HEK293 (cell line): ENCODE measurements at regions not wholly inside any gene's neighbourhood (a gene's known extent, or its start where the extent isn't known, plus 50 kb on each side); places are given as distances from the start of the nearest gene placed in this dataset.

Source experiments
- GLI4 ChIP-seq: fragments of 450-650 bp; formaldehyde crosslinking; IDR thresholded peaks from 2 replicates; pipeline ENCODE4 v1.5.1; 2016; ENCODE audit warnings: missing biosample characterization, missing genetic modification characterization
- KLF1 ChIP-seq: fragments of 450-650 bp; formaldehyde crosslinking; IDR thresholded peaks from 2 replicates; pipeline ENCODE4 v1.5.1; 2016; ENCODE audit warnings: missing biosample characterization, missing genetic modification characterization
- KLF10 ChIP-seq: fragments of 450-650 bp; IDR thresholded peaks from 2 replicates; pipeline ENCODE4 v1.5.1; 2018; ENCODE audit warnings: missing biosample characterization, mild to moderate bottlenecking, missing genetic modification characterization
- YY1 ChIP-seq: fragments of 450-650 bp; formaldehyde crosslinking; IDR thresholded peaks from 2 replicates; pipeline ENCODE4 v1.5.1; 2018; ENCODE audit warnings: missing biosample characterization, missing genetic modification characterization
- ZBTB1 ChIP-seq: fragments of 450-650 bp; formaldehyde crosslinking; IDR thresholded peaks from 2 replicates; pipeline ENCODE4 v1.5.1; 2016; ENCODE audit warnings: missing biosample characterization, missing genetic modification characterization
- ZNF157 ChIP-seq: fragments of 450-650 bp; formaldehyde crosslinking; IDR thresholded peaks from 2 replicates; pipeline ENCODE4 v1.5.1; 2016; ENCODE audit warnings: missing biosample characterization, missing genetic modification characterization
- ZNF23 ChIP-seq: fragments of 450-650 bp; formaldehyde crosslinking; IDR thresholded peaks from 2 replicates; pipeline ENCODE4 v1.5.1; 2016; ENCODE audit warnings: missing biosample characterization, missing genetic modification characterization, borderline replicate concordance
- ZNF239 ChIP-seq: fragments of 450-650 bp; formaldehyde crosslinking; IDR thresholded peaks from 2 replicates; pipeline ENCODE4 v1.5.1; 2016; ENCODE audit warnings: missing biosample characterization, missing genetic modification characterization
- ZNF76 ChIP-seq: fragments of 450-650 bp; formaldehyde crosslinking; IDR thresholded peaks from 2 replicates; pipeline ENCODE4; 2016; ENCODE audit warnings: low read depth, missing biosample characterization, missing genetic modification characterization, borderline replicate concordance
- TF ChIP-seq, protein P1 (sequence below): fragments of 450-650 bp; formaldehyde crosslinking; IDR thresholded peaks from 2 replicates; pipeline ENCODE4 v1.5.1; 2016; ENCODE audit warnings: missing biosample characterization, missing genetic modification characterization
- TF ChIP-seq, protein P2 (sequence below): fragments of 450-650 bp; formaldehyde crosslinking; IDR thresholded peaks from 2 replicates; pipeline ENCODE4 v1.5.1; 2016; ENCODE audit warnings: missing biosample characterization, missing genetic modification characterization

DNA sequence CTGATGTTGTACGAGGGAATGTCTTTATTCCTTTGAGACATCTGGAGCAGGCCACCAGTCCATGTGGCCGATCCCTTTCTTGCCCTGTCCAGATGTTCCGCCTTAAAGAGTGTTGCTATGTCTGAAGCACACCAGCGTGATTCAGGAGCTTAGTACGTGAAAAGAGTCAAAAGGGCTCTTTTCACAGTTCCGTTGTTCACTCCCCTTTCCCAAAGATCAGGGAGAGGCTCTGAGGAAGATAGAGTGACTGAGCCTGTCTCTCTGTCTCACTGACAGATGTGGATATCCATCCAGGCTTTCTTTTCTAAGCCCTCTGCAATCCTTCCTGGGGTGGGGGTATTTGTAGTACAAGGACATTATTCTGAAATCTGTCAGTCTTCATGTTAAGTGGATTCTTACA is 262.5 kb upstream of the LRTM1 start:
- TF ChIP-seq, protein P1, sequence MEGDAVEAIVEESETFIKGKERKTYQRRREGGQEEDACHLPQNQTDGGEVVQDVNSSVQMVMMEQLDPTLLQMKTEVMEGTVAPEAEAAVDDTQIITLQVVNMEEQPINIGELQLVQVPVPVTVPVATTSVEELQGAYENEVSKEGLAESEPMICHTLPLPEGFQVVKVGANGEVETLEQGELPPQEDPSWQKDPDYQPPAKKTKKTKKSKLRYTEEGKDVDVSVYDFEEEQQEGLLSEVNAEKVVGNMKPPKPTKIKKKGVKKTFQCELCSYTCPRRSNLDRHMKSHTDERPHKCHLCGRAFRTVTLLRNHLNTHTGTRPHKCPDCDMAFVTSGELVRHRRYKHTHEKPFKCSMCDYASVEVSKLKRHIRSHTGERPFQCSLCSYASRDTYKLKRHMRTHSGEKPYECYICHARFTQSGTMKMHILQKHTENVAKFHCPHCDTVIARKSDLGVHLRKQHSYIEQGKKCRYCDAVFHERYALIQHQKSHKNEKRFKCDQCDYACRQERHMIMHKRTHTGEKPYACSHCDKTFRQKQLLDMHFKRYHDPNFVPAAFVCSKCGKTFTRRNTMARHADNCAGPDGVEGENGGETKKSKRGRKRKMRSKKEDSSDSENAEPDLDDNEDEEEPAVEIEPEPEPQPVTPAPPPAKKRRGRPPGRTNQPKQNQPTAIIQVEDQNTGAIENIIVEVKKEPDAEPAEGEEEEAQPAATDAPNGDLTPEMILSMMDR (tag by site-specific recombination), result no peak
- TF ChIP-seq ZNF157 (no peak), GLI4 (tag by site-specific recombination) (no peak), KLF1 (tag by site-specific recombination) (no peak), ZNF239 (tag by site-specific recombination) (no peak), YY1 (tag by site-specific recombination) (no peak), ZBTB1 (tag by site-specific recombination) (no peak), ZNF76 (tag by site-specific recombination) (no peak), ZNF23 (tag by site-specific recombination) (no peak), KLF10 (tag by site-specific recombination) (no peak)
- TF ChIP-seq, protein P2, sequence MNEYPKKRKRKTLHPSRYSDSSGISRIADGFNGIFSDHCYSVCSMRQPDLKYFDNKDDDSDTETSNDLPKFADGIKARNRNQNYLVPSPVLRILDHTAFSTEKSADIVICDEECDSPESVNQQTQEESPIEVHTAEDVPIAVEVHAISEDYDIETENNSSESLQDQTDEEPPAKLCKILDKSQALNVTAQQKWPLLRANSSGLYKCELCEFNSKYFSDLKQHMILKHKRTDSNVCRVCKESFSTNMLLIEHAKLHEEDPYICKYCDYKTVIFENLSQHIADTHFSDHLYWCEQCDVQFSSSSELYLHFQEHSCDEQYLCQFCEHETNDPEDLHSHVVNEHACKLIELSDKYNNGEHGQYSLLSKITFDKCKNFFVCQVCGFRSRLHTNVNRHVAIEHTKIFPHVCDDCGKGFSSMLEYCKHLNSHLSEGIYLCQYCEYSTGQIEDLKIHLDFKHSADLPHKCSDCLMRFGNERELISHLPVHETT (tag by site-specific recombination), result no peak
